ENCODE measurements at regions not wholly inside any gene's neighbourhood (a gene's known extent, or its start where the extent isn't known, plus 50 kb on each side); places are given as distances from the start of the nearest gene placed in this dataset.

GRCh38 chr7:83849131-83849530 lies 200.2 kb upstream of the SEMA3E start:
- BruUV-seq (replicated peaks), result no TSS peak
- Histone ChIP-seq H3K27ac (ENCODE audit: low read depth, low read length, poor library complexity, severe bottlenecking) (no peak overlapping the region), H3K4me1 (ENCODE audit: insufficient read depth, low read length, poor library complexity, severe bottlenecking) (no peaks in the 10 kb centered on the region), H3K4me3 (ENCODE audit: low read depth, low read length, poor library complexity, severe bottlenecking) (no peak overlapping the region), H3K36me3 (ENCODE audit: insufficient read depth, low read length, poor library complexity, severe bottlenecking) (no peaks in the 10 kb centered on the region), H3K9me3 (ENCODE audit: low read depth, low read length, poor library complexity, severe bottlenecking) (no peaks in the 10 kb centered on the region), H3K27me3 (replicated peaks; ENCODE audit: insufficient read depth, low read depth, low read length, poor library complexity) (peaks cover 5% of the 10 kb centered on the region)
- TF ChIP-seq CTCF (conservative IDR thresholded peaks at IDR 0.05; ENCODE audit: low read depth, low read length) (no peak), EZH2 (IDR thresholded peaks at IDR 0.05; ENCODE audit: borderline replicate concordance, low read depth, low read length, poor library complexity, severe bottlenecking) (no peak)
- intact Hi-C loops (cut with micrococcal nuclease; ENCODE audit: unreplicated experiment), result no loop called here
- ChIA-PET CTCF (no interaction called here), POLR2A (ENCODE audit: low non-redundant PET) (interaction anchor here (0.6 kb wide), 1 partner anchor 11 kb away, joined by 5 read pairs; no protein-coding TSS in a partner anchor)
- DNase-seq (ENCODE audit: low spot score), result no peak

GRCh38 chr7:83842894-83843293 lies 194.0 kb upstream of the SEMA3E start:
- ChIA-PET POLR2A (ENCODE audit: low non-redundant PET) (no interaction called here), CTCF (no interaction called here)
- H3K4me1 ChIP-seq (ENCODE audit: insufficient read depth, low read length, poor library complexity, severe bottlenecking), result no peaks in the 10 kb centered on the region
- no peaks in the 10 kb centered on the region for H3K9me3 ChIP-seq (ENCODE audit: low read depth, low read length, poor library complexity, severe bottlenecking)
- no TSS peak for BruUV-seq (replicated peaks)
- DNase-seq (ENCODE audit: low spot score), result no peak
- no peak overlapping the region for H3K27ac ChIP-seq (ENCODE audit: low read depth, low read length, poor library complexity, severe bottlenecking)
- no peak overlapping the region for H3K4me3 ChIP-seq (ENCODE audit: low read depth, low read length, poor library complexity, severe bottlenecking)
- intact Hi-C loops (cut with micrococcal nuclease; ENCODE audit: unreplicated experiment), result no loop called here
- TF ChIP-seq CTCF (conservative IDR thresholded peaks at IDR 0.05; ENCODE audit: low read depth, low read length) (no peak), EZH2 (IDR thresholded peaks at IDR 0.05; ENCODE audit: borderline replicate concordance, low read depth, low read length, poor library complexity, severe bottlenecking) (no peak)
- H3K27me3 ChIP-seq (replicated peaks; ENCODE audit: insufficient read depth, low read depth, low read length, poor library complexity), result no peaks in the 10 kb centered on the region
- no peaks in the 10 kb centered on the region for H3K36me3 ChIP-seq (ENCODE audit: insufficient read depth, low read length, poor library complexity, severe bottlenecking)

- ChIA-PET CTCF (no interaction called here), POLR2A (ENCODE audit: low non-redundant PET) (no interaction called here)
- Histone ChIP-seq H3K36me3 (ENCODE audit: insufficient read depth, low read length, poor library complexity, severe bottlenecking) (no peaks in the 10 kb centered on the region), H3K4me1 (ENCODE audit: insufficient read depth, low read length, poor library complexity, severe bottlenecking) (no peaks in the 10 kb centered on the region), H3K27ac (ENCODE audit: low read depth, low read length, poor library complexity, severe bottlenecking) (no peak overlapping the region), H3K27me3 (replicated peaks; ENCODE audit: insufficient read depth, low read depth, low read length, poor library complexity) (no peaks in the 10 kb centered on the region), H3K9me3 (ENCODE audit: low read depth, low read length, poor library complexity, severe bottlenecking) (no peaks in the 10 kb centered on the region), H3K4me3 (ENCODE audit: low read depth, low read length, poor library complexity, severe bottlenecking) (no peak overlapping the region)
- no TSS peak for BruUV-seq (replicated peaks)
- DNase-seq (ENCODE audit: low spot score), result no peak
- intact Hi-C loops (cut with micrococcal nuclease; ENCODE audit: unreplicated experiment), result no loop called here
- no peak for TF ChIP-seq CTCF (conservative IDR thresholded peaks at IDR 0.05; ENCODE audit: low read depth, low read length)
- no peak for TF ChIP-seq EZH2 (IDR thresholded peaks at IDR 0.05; ENCODE audit: borderline replicate concordance, low read depth, low read length, poor library complexity, severe bottlenecking)
Measured at GRCh38 chr7:83837683-83838082, 188.7 kb upstream of the SEMA3E start.
